ENCODE measurements at regions not wholly inside any gene's neighbourhood (a gene's known extent, or its start where the extent isn't known, plus 50 kb on each side); places are given as distances from the start of the nearest gene placed in this dataset.

DNA sequence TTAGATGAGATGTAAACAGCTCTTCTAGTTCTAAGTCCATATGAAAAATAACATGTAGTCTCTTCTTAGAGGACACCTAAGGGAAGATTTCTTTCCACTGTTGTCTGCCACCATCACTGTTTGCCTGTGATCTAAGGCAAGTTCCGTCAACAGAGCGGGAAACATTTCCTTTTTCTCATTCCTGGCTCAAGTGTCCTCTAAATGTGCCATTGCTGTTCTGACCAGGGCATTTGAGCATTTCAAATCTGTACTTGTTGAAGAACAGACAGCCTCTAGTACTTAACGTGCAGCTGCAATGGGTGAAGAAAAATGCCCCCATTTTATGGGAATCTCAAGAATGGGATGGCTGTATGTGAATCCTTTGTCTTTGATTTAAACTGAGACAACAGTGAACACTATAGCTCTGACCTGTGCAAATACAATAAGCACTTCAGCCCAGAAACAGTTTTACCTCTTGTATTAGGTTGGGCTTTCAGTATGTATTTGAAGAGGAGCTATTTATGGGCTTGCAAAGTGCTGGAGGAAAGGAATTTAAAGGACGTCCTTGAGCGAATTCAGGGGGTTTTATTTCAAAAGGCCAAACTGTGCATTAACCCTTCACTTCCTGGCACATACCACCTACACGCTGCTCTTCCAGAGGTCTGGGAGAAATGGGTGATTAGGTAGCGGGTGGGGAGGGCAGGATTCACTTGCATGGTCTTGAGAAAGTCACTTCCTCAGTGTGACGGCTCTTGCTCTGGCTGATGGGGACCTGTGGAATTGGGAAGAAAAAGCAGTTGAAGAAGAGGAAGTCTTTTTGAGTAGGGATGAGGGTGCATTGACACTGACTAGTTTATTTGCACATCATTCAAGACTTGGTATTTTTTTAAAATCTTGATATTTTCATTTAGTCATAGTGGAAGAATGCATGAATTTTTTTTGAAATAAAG, 66.1 kb downstream of the THNSL1 start:
- TF ChIP-seq, protein P1, sequence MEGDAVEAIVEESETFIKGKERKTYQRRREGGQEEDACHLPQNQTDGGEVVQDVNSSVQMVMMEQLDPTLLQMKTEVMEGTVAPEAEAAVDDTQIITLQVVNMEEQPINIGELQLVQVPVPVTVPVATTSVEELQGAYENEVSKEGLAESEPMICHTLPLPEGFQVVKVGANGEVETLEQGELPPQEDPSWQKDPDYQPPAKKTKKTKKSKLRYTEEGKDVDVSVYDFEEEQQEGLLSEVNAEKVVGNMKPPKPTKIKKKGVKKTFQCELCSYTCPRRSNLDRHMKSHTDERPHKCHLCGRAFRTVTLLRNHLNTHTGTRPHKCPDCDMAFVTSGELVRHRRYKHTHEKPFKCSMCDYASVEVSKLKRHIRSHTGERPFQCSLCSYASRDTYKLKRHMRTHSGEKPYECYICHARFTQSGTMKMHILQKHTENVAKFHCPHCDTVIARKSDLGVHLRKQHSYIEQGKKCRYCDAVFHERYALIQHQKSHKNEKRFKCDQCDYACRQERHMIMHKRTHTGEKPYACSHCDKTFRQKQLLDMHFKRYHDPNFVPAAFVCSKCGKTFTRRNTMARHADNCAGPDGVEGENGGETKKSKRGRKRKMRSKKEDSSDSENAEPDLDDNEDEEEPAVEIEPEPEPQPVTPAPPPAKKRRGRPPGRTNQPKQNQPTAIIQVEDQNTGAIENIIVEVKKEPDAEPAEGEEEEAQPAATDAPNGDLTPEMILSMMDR (IDR thresholded peaks at IDR 0.05), result no peak
- TF ChIP-seq EP300 (IDR thresholded peaks at IDR 0.05) (no peak), POLR2A (IDR thresholded peaks at IDR 0.05) (no peak), POLR2AphosphoS5 (IDR thresholded peaks at IDR 0.05) (no peak)

All from sigmoid colon (tissue), 4 donors.